CD4-positive, alpha-beta T cell (primary cell): ENCODE measurements at regions not wholly inside any gene's neighbourhood (a gene's known extent, or its start where the extent isn't known, plus 50 kb on each side); places are given as distances from the start of the nearest gene placed in this dataset.

Experiments used
- ATAC-seq: fragments of 200-7000 bp; cut with Tn5 transposase; one replicate; pipeline ENCODE4 v1.10.0; 2022; ENCODE audit warnings: mild to moderate bottlenecking; ENCODE audit not compliant: poor library complexity
- CTCF ChIA-PET: fragments of 350-600 bp; sonication (Branson Sonifier 250); formaldehyde crosslinking; loops from one replicate; lab custom pipeline; 2021; ENCODE audit warnings: antibody characterized with exemption, inconsistent platforms; lab: Charles Lee
- POLR2A ChIA-PET: fragments of 350-600 bp; sonication (Branson Sonifier 250); formaldehyde crosslinking; loops from one replicate; lab custom pipeline; 2021; ENCODE audit warnings: antibody characterized with exemption, inconsistent platforms; lab: Charles Lee
- DNase-seq, 14 experiments: peaks; one replicate each; pipeline ENCODE4 v3.0.0-alpha.2; 2013 to 2020; ENCODE audit warnings: mixed read lengths in 2 of 14
- H3K27ac ChIP-seq, 2 donors: one replicate each; pipeline versions ENCODE4 v1.5.1 to v1.7.0; 2013; ENCODE audit warnings: low read length in 2 of 2, low read depth in 1 of 2, mild to moderate bottlenecking in 1 of 2
- H3K27me3 ChIP-seq, 2 experiments: 1 replicate in 1 of 2; 2 replicates in 1 of 2; pipeline versions ENCODE4 v1.6.1 to v1.7.0; 2013; ENCODE audit warnings: low read length in 2 of 2, control low read depth in 1 of 2, mild to moderate bottlenecking in 1 of 2, moderate library complexity in 1 of 2; ENCODE audit not compliant: insufficient read depth in 2 of 2, control insufficient read depth in 1 of 2
- H3K36me3 ChIP-seq: one replicate; pipeline ENCODE4 v1.6.1; 2013; ENCODE audit warnings: low read length, control low read depth; ENCODE audit not compliant: insufficient read depth
- H3K4me1 ChIP-seq: one replicate; pipeline ENCODE4 v1.6.1; 2013; ENCODE audit warnings: low read length, control low read depth; ENCODE audit not compliant: insufficient read depth
- H3K4me3 ChIP-seq: one replicate; pipeline ENCODE4 v1.5.1; 2013; ENCODE audit warnings: mild to moderate bottlenecking, low read length, moderate library complexity
- H3K9me3 ChIP-seq, 2 experiments: 1 replicate in 1 of 2; 2 replicates in 1 of 2; pipeline versions ENCODE4 v1.6.1 to v1.7.0; 2013; ENCODE audit warnings: low read length in 2 of 2, mild to moderate bottlenecking in 2 of 2, control low read depth in 1 of 2, moderate library complexity in 1 of 2; ENCODE audit not compliant: control insufficient read depth in 1 of 2, insufficient read depth in 1 of 2
- H3K27ac Mint-ChIP-seq: one replicate; pipeline ENCODE4 v1.8.0; 2020; ENCODE audit warnings: mixed read lengths
- H3K27me3 Mint-ChIP-seq: one replicate; pipeline ENCODE4 v1.8.0; 2021; ENCODE audit warnings: mixed read lengths
- H3K36me3 Mint-ChIP-seq: one replicate; pipeline ENCODE4 v1.8.0; 2021; ENCODE audit warnings: low read depth, mixed read lengths
- H3K4me1 Mint-ChIP-seq: one replicate; pipeline ENCODE4 v1.8.0; 2021; ENCODE audit warnings: low read depth, mixed read lengths
- H3K4me3 Mint-ChIP-seq: one replicate; pipeline ENCODE4 v1.8.0; 2020; ENCODE audit warnings: mild to moderate bottlenecking, mixed read lengths
- H3K9me3 Mint-ChIP-seq: one replicate; pipeline ENCODE4 v1.8.0; 2020; ENCODE audit warnings: mixed read lengths
- CTCF ChIP-seq: fragments of 200-600 bp; IDR thresholded peaks from one replicate; pipeline ENCODE4 v1.8.0; 2022; ENCODE audit warnings: antibody characterized with exemption, mild to moderate bottlenecking
- intact Hi-C, 2 experiments: fragments of 100-400 bp; cut with DNase I in 1 of 2; cut with micrococcal nuclease in 1 of 2; formaldehyde crosslinking; loops; one replicate each; pipeline versions ENCODE4 v1.15.1 to v1.9.0; 2023 to 2025; cut with DNase I, micrococcal nuclease

GRCh38 chr12:107244584-107244983 is 151.2 kb upstream of the CRY1 start:
- H3K27me3 ChIP-seq, result peaks cover 0 to 6% of the 10 kb centered on the region in 2 experiments
- peaks cover 12% of the 10 kb centered on the region for H3K27me3 Mint-ChIP-seq
- ChIA-PET CTCF (no interaction called here), POLR2A (no interaction called here)
- no peak overlapping the region for H3K4me3 Mint-ChIP-seq
- H3K36me3 ChIP-seq, result no peaks in the 10 kb centered on the region
- no peaks in the 10 kb centered on the region for H3K36me3 Mint-ChIP-seq
- no peak overlapping the region for H3K27ac ChIP-seq
- TF ChIP-seq CTCF, result no peak
- no peak for ATAC-seq
- DNase-seq, result no peak
- H3K4me1 ChIP-seq, result no peaks in the 10 kb centered on the region
- H3K9me3 Mint-ChIP-seq, result no peaks in the 10 kb centered on the region
- H3K4me1 Mint-ChIP-seq, result no peaks in the 10 kb centered on the region
- intact Hi-C loops, result no loop called here
- H3K27ac Mint-ChIP-seq, result no peak overlapping the region
- H3K9me3 ChIP-seq, result no peaks in the 10 kb centered on the region
- no peak overlapping the region for H3K4me3 ChIP-seq

- Histone ChIP-seq H3K36me3 (no peaks in the 10 kb centered on the region), H3K4me3 (no peak overlapping the region), H3K27me3 (peaks cover 0 to 6% of the 10 kb centered on the region in 2 experiments), H3K9me3 (no peaks in the 10 kb centered on the region), H3K4me1 (no peaks in the 10 kb centered on the region), H3K27ac (no peak overlapping the region)
- ChIA-PET POLR2A (no interaction called here), CTCF (no interaction called here)
- TF ChIP-seq CTCF, result no peak
- intact Hi-C loops, result no loop called here
- ATAC-seq, result no peak
- no peak for DNase-seq
- Mint-ChIP-seq H3K27me3 (peaks cover 12% of the 10 kb centered on the region), H3K36me3 (no peaks in the 10 kb centered on the region), H3K4me1 (no peaks in the 10 kb centered on the region), H3K4me3 (no peak overlapping the region), H3K9me3 (no peaks in the 10 kb centered on the region), H3K27ac (no peak overlapping the region)
Measured at GRCh38 chr12:107247650-107248049, 154.3 kb upstream of the CRY1 start.

- Mint-ChIP-seq H3K9me3 (no peaks in the 10 kb centered on the region), H3K27ac (no peak overlapping the region), H3K36me3 (no peaks in the 10 kb centered on the region), H3K4me3 (no peak overlapping the region), H3K4me1 (no peaks in the 10 kb centered on the region), H3K27me3 (peaks cover 12% of the 10 kb centered on the region)
- no peak for TF ChIP-seq CTCF
- intact Hi-C loops, result no loop called here
- Histone ChIP-seq H3K4me1 (no peaks in the 10 kb centered on the region), H3K27ac (no peak overlapping the region), H3K27me3 (peaks cover 0 to 4% of the 10 kb centered on the region in 2 experiments), H3K4me3 (no peak overlapping the region), H3K9me3 (no peaks in the 10 kb centered on the region), H3K36me3 (no peaks in the 10 kb centered on the region)
- POLR2A ChIA-PET, result no interaction called here
- CTCF ChIA-PET, result no interaction called here
- no peak for ATAC-seq
- DNase-seq, result no peak
Measured at GRCh38 chr12:107248187-107248586, 154.8 kb upstream of the CRY1 start.
